Muscle layer of colon (tissue), 2 donors: ENCODE measurements at regions not wholly inside any gene's neighbourhood (a gene's known extent, or its start where the extent isn't known, plus 50 kb on each side); places are given as distances from the start of the nearest gene placed in this dataset.

Source experiments
- H3K27ac ChIP-seq: one replicate; pipeline ENCODE4 v1.7.0; 2013; ENCODE audit warnings: low read depth, mild to moderate bottlenecking, low read length, moderate library complexity
- H3K27me3 ChIP-seq, 2 donors: one replicate each; pipeline ENCODE4 v1.7.0; 2013; ENCODE audit warnings: low read length in 2 of 2, mild to moderate bottlenecking in 2 of 2; ENCODE audit not compliant: insufficient read depth in 2 of 2, control insufficient read depth in 1 of 2
- H3K36me3 ChIP-seq: one replicate; pipeline ENCODE4 v1.7.0; 2013; ENCODE audit warnings: mild to moderate bottlenecking, low read length; ENCODE audit not compliant: insufficient read depth
- H3K4me1 ChIP-seq: one replicate; pipeline ENCODE4 v1.7.0; 2013; ENCODE audit warnings: mild to moderate bottlenecking, low read length; ENCODE audit not compliant: insufficient read depth
- H3K4me3 ChIP-seq, 2 donors: one replicate each; pipeline ENCODE4 v1.7.0; 2013; ENCODE audit warnings: low read length in 2 of 2, low read depth in 1 of 2, mild to moderate bottlenecking in 1 of 2, moderate library complexity in 1 of 2
- H3K9ac ChIP-seq: one replicate; pipeline ENCODE4 v1.7.0; 2013; ENCODE audit warnings: low read length
- H3K9me3 ChIP-seq: one replicate; pipeline ENCODE4 v1.7.0; 2013; ENCODE audit warnings: mild to moderate bottlenecking, low read length
- donor health status: abdominal sarcoma.
- donor health status: Adenocarcinoma of cecum.

DNA sequence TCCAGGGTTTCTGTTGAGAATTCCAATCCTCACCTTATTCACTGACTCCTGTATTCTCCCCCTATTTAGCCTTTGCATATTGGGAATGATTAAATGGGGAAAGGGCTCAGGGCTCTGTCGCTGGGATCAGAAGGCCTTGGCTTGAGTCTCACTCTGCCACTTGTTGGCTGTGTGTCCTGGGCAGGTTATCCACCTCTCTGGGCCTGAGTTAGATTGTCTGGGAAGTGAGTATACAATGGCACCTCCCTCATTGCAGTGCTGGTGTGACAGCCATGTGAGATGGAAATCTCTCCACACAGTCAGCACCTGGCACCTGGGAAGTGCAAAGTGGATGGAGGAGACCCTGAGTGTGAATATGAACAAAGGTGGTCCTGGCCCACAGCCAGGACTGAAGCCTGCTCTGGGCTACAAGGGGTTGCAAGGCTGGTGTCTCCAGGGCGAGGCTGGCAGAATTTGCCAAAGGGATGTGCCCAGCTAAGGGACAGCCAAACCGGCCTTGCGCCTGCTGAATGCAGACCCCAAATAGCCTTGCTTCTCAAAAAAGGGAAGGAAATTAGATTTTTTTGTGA, 200.0 kb upstream of the PMEPA1 start:
- H3K4me3 ChIP-seq: no peak overlapping the region
- no peaks in the 10 kb centered on the region for H3K4me1 ChIP-seq
- no peaks in the 10 kb centered on the region for H3K27me3 ChIP-seq
- no peak overlapping the region for H3K27ac ChIP-seq
- no peaks in the 10 kb centered on the region for H3K9me3 ChIP-seq
- no peaks in the 10 kb centered on the region for H3K36me3 ChIP-seq
- no peak overlapping the region for H3K9ac ChIP-seq

GRCh38 chr20:57908704-57909630, 199.2 kb upstream of the PMEPA1 start:
- Histone ChIP-seq H3K9ac (no peak overlapping the region), H3K4me1 (no peaks in the 10 kb centered on the region), H3K4me3 (no peak overlapping the region), H3K27me3 (no peaks in the 10 kb centered on the region), H3K36me3 (no peaks in the 10 kb centered on the region), H3K9me3 (no peaks in the 10 kb centered on the region), H3K27ac (no peak overlapping the region)

- no peaks in the 10 kb centered on the region for H3K36me3 ChIP-seq
- H3K9me3 ChIP-seq: no peaks in the 10 kb centered on the region
- no peak overlapping the region for H3K4me3 ChIP-seq
- H3K9ac ChIP-seq: no peak overlapping the region
- no peaks in the 10 kb centered on the region for H3K4me1 ChIP-seq
- no peak overlapping the region for H3K27ac ChIP-seq
- H3K27me3 ChIP-seq: no peaks in the 10 kb centered on the region
These were observed 198.4 kb upstream of the PMEPA1 start for GRCh38 chr20:57908226-57908625.

DNA sequence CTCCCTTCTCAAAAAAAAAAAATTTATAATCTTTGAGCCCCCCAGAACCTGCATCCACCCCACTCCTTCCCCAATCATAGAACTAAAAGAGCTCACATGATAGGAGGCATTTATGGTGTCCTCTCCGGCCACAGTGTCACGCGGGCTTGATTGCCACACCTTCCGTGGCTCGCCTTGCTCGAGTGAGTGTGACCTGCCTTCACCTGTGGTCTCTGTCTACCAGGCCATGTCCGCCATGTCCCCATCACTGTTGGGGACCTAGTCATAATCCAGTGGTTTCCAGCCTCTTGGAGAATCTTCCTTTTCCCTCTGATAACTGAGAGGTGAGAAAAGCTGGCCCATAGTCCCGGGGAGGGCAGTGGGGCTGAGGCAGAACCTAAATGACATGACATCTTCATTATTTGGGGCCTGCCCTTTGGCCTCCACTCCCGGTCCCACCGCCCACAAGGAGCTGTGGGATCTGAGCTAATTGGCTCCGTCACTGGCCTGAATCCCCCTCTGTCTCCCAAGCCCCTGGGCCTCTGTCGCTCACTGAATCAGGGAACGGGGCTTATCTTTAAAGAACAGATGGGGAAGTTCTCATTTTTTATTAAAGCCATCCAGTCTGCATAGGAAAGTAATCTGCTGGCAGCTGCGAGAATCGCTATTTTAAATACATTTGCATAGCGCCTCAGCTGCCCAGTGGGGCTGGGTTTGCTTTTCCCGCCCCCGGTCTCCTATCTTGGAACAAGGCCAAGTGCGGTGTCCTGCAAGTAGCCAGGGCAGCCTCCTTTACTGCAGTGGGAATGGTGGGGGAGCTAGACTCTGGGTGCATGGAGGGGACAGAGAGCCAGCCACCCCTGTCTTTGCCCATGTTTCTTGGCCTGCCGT, 197.6 kb upstream of the PMEPA1 start:
- H3K4me1 ChIP-seq: no peaks in the 10 kb centered on the region
- H3K27ac ChIP-seq: no peak overlapping the region
- H3K9ac ChIP-seq: no peak overlapping the region
- no peaks in the 10 kb centered on the region for H3K27me3 ChIP-seq
- H3K9me3 ChIP-seq: no peaks in the 10 kb centered on the region
- H3K36me3 ChIP-seq: no peaks in the 10 kb centered on the region
- H3K4me3 ChIP-seq: no peak overlapping the region

DNA sequence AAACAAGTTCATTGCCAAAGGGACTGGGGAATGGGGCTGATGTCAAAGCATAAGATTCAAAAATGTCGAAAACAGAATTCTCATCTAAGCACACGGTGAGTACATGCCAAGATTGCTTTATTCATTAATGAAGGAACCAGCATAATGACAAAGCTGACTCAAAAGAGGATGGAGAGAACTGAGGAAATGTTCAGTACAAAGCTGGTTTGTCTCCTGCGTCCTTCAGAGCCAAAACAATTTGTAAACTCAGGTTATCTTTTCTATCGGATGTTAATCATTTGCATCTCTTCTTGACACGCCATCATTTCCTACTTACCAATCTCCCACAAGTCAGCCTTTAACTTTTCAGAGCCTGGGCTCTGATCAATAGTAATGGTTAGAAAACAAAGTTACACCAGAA, 195.6 kb upstream of the PMEPA1 start:
- Histone ChIP-seq H3K9ac (no peak overlapping the region), H3K4me1 (no peaks in the 10 kb centered on the region), H3K9me3 (no peaks in the 10 kb centered on the region), H3K27me3 (no peaks in the 10 kb centered on the region), H3K36me3 (no peaks in the 10 kb centered on the region), H3K4me3 (no peak overlapping the region), H3K27ac (no peak overlapping the region)

DNA sequence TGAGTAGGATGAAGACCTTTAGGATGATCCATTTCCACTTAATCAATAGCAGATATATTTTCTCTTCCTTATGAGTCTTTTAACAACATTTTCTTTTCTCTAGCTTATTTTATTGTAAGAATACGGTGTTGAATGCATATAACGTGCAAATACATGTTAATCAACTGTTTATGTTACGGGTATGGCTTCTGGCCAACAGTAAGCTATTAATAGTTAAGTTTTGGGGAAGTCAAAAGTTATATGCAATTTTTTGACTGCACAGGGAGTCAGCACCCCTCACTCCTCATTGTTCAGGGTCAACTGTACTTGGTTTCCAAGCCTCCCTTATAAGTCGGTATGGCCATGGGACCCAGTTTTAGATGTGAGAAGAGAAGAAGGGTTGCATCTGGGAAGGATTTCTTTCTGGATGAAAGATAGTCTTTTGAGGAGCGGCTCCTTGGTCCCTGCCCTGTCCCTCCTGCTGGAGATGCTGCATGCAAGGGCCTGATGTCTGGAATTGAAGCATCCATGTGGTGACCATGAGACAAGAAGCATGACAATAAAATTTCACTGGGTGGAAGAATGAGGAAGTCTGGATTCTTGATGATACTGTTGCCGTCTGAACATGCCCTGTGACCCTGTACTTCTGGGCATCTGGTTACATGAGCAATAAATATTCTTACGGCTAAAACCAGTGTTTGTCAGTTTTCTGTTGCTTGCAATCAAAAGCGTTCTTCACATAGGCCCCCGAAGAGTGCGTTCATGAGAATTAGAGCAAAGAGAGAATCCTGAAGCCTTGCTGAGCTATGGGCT, 194.7 kb upstream of the PMEPA1 start:
- Histone ChIP-seq H3K4me1 (no peaks in the 10 kb centered on the region), H3K9ac (no peak overlapping the region), H3K36me3 (no peaks in the 10 kb centered on the region), H3K27me3 (no peaks in the 10 kb centered on the region), H3K27ac (no peak overlapping the region), H3K9me3 (no peaks in the 10 kb centered on the region), H3K4me3 (no peak overlapping the region)

DNA sequence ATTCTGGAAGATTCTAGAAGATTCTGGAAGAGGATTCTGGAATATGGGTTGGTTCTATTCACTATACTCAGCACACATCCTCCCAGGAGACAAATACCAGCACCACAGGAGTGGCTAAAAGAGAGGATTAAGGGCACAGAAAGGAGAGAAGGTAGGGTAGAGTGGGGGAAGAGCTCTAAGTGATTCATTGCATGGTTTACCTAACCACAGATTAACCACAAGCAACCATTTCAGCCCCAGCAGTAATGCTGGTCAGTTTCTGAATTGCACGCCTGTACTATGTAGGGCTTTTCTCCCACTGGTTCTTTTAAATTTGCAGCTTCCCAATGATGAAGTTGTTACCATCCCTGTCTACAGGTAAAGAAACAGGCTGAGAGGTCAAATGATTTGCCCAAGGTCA, 192.7 kb upstream of the PMEPA1 start:
- no peaks in the 10 kb centered on the region for H3K36me3 ChIP-seq
- no peaks in the 10 kb centered on the region for H3K4me1 ChIP-seq
- H3K9ac ChIP-seq: no peak overlapping the region
- no peaks in the 10 kb centered on the region for H3K9me3 ChIP-seq
- H3K27ac ChIP-seq: no peak overlapping the region
- H3K27me3 ChIP-seq: no peaks in the 10 kb centered on the region
- no peak overlapping the region for H3K4me3 ChIP-seq

DNA sequence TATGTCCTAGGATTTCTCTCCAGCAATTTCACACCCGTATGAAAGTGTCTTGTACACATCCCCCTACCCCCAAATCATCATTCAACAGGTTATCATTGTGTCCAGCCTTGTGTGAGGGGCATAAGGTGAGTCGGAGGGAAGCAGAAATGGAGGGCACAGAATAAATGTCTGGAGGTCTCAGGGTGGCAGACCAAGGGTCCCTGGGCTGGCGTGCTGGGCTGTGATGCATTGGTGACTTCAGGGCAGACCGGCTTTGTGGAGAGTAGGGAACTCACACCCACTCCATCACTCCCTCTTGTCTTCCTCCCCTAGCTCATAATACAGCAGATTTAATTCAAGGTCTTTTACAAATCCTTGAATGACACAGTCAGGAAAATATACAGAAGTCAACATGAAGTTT, 191.7 kb upstream of the PMEPA1 start:
- Histone ChIP-seq H3K27ac (no peak overlapping the region), H3K4me3 (no peak overlapping the region), H3K4me1 (no peaks in the 10 kb centered on the region), H3K9me3 (no peaks in the 10 kb centered on the region), H3K9ac (no peak overlapping the region), H3K36me3 (no peaks in the 10 kb centered on the region), H3K27me3 (no peaks in the 10 kb centered on the region)

DNA sequence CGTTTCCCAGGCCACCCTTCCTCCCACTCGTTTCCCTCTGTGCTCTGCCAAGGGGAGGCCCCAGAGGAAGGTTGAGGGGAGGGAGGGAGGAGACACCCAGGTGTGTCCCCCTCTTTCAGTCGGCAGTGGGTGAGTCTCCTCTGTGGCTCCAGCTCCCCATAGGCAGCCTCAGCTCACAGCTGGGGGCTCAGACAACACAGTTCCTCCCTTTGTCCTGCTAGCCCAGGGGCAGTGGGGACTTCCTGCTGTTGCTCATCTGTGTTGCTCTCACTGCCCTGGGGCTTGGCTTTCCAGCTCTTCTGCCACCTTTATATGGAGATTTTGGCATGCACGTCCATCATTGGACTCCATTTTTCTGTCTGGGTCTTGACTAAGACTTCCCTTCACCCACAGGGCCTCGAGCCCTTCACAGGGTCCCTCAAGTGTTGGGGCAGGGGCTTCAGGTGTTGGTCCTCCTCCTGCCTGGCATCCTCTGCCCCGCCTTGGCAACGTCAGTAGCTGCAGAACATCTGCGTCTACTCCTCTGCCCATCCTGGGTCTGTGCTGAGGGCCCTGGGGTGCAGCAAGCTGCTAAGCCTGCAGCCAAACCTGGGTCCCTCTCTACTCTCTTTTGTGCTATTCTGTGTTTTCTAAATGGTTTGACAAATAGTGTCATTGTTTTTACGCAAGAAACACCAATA, 190.6 kb upstream of the PMEPA1 start:
- Histone ChIP-seq H3K27ac (no peak overlapping the region), H3K9me3 (no peaks in the 10 kb centered on the region), H3K9ac (no peak overlapping the region), H3K4me3 (no peak overlapping the region), H3K27me3 (no peaks in the 10 kb centered on the region), H3K4me1 (no peaks in the 10 kb centered on the region), H3K36me3 (no peaks in the 10 kb centered on the region)

DNA sequence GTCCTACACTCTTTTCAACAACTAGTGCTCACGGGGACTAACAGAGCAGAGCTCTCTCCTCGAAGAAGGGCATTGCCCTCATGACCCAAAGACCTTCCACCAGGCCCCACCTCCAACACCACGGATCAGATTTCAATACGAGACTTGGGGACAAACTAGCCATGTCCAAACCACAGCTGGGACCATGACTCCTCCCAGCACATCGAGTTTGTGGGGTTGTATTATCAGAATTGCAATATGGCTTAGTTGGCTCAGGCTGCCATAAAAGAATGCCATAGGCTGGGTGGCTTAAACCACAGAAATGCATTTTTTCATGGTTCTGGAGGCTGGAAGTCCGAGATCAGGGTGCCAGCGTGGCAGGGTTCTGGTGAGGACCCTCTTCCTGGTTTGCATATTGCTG, 189.7 kb upstream of the PMEPA1 start:
- Histone ChIP-seq H3K4me1 (no peaks in the 10 kb centered on the region), H3K4me3 (no peak overlapping the region), H3K36me3 (no peaks in the 10 kb centered on the region), H3K27me3 (no peaks in the 10 kb centered on the region), H3K9ac (no peak overlapping the region), H3K27ac (no peak overlapping the region), H3K9me3 (no peaks in the 10 kb centered on the region)
